ENCODE measurements at regions not wholly inside any gene's neighbourhood (a gene's known extent, or its start where the extent isn't known, plus 50 kb on each side); places are given as distances from the start of the nearest gene placed in this dataset.

- TF ChIP-seq ASH2L (IDR thresholded peaks at IDR 0.05; ENCODE audit: low read length) (no peak), KDM1A (IDR thresholded peaks at IDR 0.05; ENCODE audit: borderline replicate concordance, low read length) (no peak), EP300 (IDR thresholded peaks at IDR 0.05; ENCODE audit: borderline replicate concordance in 1 of 2, low read depth in 2 of 2, low read length in 2 of 2) (no peak), BACH1 (IDR thresholded peaks at IDR 0.05; ENCODE audit: low read length) (no peak), ZNF274 (IDR thresholded peaks at IDR 0.05; ENCODE audit: borderline replicate concordance, extremely low read depth, low read length) (no peak), TBP (IDR thresholded peaks at IDR 0.05; ENCODE audit: low read depth, low read length) (no peak)
- TF ChIP-seq, protein P1, sequence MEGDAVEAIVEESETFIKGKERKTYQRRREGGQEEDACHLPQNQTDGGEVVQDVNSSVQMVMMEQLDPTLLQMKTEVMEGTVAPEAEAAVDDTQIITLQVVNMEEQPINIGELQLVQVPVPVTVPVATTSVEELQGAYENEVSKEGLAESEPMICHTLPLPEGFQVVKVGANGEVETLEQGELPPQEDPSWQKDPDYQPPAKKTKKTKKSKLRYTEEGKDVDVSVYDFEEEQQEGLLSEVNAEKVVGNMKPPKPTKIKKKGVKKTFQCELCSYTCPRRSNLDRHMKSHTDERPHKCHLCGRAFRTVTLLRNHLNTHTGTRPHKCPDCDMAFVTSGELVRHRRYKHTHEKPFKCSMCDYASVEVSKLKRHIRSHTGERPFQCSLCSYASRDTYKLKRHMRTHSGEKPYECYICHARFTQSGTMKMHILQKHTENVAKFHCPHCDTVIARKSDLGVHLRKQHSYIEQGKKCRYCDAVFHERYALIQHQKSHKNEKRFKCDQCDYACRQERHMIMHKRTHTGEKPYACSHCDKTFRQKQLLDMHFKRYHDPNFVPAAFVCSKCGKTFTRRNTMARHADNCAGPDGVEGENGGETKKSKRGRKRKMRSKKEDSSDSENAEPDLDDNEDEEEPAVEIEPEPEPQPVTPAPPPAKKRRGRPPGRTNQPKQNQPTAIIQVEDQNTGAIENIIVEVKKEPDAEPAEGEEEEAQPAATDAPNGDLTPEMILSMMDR (IDR thresholded peaks at IDR 0.05; ENCODE audit: control extremely low read depth in 1 of 3, insufficient read depth in 1 of 3, low read depth in 1 of 3, low read length in 3 of 3) = no peak
These were observed 340.9 kb downstream of the DHRSX start for GRCh38 chrX:2159861-2160260.
